NCI-H2227 (cell line): ENCODE measurements at regions not wholly inside any gene's neighbourhood (a gene's known extent, or its start where the extent isn't known, plus 50 kb on each side); places are given as distances from the start of the nearest gene placed in this dataset.
A peak's percentile ranks its signal among the peaks of the same experiment; 100 is the strongest.
"Not testable (repeated sequence)": the region's sequence is repeated elsewhere in the genome, so short reads cannot be mapped to it uniquely, and the experiment has no call there.

Experiments
- DNase-seq: peaks from one replicate; lab custom pipeline; 2025; ENCODE audit not compliant: unreplicated experiment; lab: John Stamatoyannopoulos, UW

DNA sequence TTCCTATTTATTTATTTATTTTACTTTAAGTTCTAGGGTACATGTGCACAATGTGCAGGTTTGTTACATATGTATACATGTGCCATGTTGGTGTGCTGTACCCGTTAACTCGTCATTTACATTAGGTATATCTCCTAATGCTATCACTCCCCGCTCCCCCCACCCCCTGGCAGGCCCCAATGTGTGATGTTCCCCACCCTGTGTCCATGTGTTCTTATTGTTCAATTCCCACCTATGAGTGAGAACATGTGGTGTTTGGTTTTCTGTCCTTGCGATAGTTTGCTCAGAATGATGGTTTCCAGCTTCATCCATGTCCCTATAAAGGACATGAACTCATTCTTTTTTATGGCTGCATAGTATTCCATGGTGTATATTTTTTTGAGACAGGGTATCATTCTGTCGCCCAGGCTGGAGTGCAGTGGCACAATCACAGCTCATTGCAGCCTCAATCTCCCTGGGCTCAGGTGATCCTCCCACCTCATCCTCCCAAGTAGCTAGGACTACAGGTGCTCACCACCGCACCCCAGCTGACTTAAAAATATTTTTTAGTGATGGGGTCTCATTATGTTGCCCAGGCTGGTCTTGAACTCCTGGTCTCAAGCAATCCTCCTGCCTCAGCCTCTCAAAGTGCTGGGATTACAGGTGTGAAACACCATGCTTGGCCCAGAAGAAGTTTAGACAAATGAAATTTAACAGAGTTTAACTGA is 140.6 kb downstream of the NPIPB5 start:
- DNase-seq = not testable (repeated sequence)

DNA sequence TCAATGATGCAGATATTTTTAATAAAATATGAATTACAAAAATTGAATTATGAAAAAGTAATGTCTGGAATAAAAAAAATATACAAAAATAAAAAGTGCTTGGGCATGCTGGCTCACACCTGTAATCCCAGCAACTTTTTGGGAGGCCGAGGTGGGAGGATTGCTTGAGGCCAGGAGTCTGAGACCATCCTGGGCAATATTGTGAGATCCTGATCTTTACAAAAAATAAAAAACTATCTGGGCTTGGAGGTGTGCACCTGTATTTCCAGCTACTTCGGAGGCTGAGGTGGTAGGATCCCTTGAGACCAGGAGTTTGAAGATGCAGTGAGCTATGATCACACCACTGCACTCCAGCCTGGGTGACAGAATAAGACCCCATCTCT is 141.8 kb downstream of the NPIPB5 start:
- DNase-seq = no peak

DNA sequence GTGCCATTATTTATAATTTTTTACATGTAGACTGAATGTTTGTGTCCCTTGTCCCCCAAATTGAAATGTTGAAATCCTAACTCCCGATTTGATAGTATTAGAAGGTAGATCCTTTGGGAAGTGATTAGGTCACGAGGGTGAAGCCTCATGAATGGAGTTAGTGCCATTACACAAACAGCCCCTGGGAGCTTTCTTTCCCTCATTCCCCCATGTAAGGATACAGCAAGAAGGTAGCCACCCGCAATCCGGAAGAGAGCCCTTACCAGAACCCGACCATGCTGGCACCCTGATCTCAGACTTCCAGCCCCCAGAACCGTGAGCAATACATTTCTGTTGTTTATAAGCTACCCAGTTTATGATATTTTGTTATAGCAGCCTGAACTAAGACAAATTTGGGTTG is 143.2 kb downstream of the NPIPB5 start:
- DNase-seq = no peak

DNA sequence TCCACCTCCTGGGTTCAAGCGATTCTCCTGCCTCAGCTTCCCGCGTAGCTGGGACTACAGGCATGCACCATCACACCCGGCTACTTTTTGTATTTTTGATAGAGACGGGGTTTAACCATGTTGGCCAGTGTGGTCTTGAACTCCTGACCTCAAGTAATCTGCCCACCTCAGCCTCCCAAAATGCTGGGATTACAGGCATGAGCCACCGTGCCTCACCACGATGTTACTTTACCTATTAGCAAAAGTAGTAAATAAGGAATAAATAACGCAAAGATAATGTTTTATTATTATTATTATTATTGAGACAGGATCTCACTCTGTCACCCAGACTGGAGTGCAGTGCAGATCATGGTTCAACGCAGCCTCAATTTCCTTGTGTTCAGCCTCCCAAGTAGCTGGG is 145.9 kb downstream of the NPIPB5 start:
- DNase-seq = not testable (repeated sequence)

DNA sequence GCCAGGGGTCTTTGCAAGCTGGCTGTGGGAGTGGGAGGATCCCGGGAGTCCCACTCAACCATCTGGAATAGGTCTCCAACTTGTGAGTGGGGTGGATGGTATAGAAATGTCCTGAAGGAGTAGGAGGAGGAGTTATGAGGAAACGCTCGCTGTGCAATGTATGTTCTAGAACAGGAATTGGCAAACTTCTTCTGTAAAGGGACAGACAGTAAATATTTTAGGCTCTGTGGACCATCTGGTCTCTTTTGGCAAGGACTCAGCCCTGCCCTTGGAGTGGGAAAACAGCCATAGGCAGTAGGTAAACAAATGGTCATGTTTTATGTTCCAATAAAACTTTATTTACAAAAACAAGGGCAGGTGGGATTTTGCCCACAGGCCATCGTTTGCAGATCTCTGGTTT is 149.2 kb downstream of the NPIPB5 start:
- no peak for DNase-seq

DNA sequence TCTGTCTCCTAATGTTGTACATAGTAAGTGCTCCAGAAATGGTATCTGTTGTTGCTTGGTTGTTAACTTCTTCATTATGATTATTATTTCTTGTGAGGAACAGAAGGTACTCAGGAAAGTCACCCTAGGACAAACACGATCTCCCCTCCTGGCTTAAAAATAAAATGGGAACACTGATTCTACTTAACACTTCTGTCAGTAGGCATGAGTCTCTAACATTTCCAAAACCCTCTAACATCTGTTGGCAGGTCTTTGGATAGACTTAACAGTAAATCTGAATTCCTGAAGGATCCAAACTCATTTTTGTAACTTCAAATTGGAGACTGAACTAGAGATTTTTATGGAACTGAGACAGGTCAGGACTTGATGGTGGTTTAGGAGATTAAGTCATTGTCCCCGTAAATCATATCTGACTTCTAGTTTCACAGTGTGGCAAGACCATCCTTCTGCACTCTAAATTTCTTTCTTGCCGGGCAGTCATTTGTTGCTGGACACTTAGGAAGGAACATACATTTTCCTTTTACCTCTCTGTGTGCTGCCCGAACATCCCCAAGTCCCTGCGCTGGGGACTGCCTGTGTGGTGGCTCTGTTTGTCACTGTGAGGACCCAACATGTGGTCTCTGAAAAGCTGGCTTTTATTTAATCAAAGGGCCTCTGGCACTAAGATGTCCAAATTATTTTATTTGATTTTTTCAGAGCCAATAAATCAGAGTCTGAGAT is 149.9 kb downstream of the NPIPB5 start:
- DNase-seq = no peak

DNA sequence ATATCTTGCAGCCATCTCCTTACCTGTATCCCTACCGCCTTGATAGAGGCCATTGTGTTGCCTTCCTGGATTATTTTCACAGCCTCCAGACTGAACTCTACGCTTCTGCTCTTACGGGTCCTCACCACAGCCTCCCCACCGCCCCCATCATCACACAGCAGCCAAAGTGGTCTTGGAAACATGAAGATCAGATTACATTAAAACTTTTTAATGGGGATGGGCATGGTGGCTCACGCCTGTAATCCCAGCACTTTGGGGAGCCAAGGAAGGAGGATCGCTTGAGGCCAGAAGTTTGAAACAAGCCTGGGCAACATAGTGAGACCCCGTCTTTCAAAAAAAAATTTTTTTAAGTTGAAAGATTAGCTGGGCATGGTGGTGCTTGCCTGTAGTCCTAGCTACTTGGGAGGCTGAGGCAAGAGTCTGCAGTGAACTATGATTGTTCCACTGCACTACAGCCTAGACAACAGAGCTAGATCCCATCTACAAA is 150.5 kb downstream of the NPIPB5 start:
- no peak for DNase-seq

DNA sequence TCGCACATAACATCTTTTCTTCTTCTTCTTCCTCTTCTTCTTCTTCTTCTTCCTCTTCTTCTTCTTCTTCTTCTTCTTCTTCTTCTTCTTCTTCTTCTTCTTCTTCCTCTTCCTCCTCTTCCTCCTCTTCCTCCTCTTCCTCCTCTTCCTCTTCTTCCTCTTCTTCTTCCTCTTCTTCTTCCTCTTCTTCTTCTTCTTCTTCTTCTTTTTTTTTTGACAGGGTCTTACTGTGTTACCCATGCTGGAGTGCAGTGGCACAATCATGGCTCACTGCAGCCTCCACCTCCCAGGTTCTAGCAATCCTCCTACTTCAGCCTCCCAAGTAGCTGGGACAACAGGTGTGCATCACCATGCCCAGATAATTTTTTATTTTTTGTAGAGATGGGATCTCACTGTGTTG is 151.0 kb upstream of the HS3ST2 start:
- not testable (repeated sequence) for DNase-seq

DNA sequence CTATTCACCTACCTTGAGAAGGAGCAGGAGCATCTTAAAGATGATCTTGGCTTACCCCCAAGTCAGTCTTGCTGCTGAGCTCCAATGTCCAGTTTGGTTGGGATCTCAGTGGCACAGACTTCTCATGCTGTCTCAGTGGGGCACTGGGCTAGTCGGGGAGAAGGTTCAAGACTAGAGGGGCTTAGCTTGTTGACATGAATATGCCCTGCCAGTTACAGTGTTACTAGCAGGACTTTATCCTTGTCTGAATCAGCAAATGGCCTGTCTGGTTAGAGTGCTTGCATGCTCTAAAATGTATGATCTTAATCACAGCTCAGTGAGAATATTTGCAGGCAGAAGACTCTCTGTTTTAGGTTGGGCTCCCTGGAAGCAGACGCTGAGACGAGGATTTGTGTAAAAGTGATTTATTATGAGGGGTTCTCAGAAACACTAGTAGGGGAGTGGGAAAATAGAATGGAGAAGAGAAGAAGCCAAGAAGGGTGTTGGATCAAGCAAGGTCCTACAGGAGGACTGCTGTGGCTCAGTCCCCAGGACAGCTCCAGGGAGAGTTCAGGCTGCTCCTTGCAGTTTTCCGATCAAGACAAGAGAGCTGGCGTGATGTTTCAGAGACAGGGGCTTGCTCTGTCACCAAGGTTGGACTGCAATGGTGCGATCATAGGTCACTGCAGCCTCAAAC is 150.4 kb upstream of the HS3ST2 start:
- no peak for DNase-seq

DNA sequence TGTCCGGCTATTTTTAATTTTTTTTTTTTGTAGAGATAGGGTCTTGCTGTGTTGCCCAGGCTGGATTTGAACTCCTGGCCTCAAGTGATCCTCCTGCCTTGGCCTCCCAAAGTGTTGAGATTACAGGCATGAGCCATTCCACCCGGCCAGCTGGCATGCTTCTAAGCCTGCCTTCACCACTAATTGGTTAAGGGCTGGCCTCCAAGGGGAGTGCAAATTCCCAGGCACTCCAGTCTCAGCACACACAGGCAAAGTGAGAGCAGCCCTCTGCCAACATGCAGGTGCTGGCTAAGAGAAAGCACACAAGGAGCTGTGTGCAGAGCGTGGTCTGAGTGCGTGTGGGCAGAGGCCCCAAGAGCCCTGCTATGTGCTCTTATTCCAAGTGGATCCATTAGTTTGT is 149.8 kb upstream of the HS3ST2 start:
- no peak for DNase-seq

DNA sequence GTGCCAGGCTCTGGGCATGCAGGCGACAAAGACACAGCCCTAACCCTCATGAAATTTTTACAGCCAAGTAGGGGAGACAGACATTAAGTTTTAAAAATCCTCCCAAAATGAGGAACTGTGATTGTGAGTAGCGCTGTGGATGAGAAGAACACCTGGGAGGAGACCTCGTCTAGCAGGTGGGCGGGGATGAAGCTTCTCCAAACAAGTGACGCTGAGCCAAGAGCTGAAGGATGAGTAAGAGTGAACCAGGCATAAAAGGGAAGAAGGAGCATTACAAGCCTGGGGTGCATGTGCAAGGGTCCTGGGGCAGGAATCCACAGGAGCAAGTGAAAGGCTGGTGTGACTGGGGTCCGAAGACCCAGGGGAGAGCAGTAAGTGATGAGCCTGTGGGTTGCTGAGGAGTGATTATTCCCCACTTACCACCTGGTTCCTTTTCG is 149.4 kb upstream of the HS3ST2 start:
- no peak for DNase-seq

DNA sequence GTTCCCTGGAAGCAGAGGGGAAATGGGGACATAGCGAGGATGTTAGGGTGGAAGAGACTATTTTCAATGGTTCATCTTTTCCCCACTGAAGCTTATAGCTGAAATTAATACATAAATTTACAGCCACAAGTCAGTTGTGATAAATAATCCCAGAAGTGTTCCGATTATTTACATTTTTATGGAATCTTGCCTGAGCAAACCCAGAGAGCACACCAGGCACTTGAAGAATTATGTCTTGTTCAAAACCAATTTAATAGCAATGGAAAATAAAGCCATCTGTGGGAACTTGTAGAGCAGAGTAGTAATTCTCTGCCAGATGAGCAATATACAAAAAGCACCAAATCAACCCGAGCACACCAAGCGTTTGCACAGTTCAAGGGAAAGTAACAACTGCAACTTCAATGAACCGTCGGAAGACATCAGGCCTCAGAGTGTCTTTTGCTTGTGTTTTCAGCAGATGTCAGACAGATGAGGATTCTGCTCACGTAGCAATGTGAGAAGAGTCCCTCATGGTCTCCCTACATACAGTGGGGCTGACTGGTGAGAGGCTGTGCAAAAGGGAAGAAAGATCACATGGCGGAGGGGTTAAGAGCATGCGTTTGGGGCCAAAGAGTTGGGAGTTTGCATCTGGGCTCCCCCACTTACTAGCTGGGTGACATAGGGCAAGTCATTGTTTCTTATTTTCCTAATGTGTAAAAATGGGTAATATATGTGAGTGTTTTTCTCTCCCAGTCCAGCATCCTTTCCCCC is 148.7 kb upstream of the HS3ST2 start:
- DNase-seq = no peak

DNA sequence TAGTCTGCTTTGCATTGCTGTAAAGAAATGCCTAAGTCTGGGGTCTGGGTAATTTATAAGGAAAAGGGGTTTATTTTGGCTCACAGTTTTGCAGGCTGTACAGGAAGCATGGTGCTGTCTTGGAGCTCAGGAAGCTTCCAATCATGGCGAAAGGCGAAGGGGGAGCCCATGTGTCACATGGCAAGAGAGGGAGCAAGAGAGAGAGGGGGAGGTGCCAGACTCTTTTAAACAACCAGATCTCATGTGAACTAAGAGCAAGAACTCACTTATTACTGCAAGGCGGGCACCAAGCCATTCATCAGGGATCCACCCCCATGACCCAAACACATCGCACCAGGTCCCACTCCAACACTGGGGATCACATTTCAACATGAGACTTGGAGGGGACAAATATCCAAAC is 148.2 kb upstream of the HS3ST2 start:
- no peak for DNase-seq

DNA sequence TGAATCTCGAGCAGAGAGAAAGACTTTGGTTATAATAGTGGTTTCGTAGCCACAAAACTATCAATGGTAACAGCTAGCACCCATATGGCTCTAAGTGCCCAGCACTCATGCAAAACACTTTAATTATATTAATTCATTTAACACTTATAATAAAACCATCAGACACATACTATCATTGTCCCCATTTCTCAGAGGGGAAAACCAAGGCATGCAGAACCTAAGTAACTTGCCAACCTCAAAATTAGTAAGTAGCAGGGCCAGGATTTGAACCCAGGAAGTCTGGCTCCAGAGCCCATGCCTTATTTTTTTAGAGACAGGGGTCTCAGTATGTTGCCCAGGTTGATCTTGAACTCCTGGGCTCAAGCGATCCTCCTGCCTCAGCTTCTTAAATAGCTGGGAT is 145.6 kb upstream of the HS3ST2 start:
- no peak for DNase-seq

DNA sequence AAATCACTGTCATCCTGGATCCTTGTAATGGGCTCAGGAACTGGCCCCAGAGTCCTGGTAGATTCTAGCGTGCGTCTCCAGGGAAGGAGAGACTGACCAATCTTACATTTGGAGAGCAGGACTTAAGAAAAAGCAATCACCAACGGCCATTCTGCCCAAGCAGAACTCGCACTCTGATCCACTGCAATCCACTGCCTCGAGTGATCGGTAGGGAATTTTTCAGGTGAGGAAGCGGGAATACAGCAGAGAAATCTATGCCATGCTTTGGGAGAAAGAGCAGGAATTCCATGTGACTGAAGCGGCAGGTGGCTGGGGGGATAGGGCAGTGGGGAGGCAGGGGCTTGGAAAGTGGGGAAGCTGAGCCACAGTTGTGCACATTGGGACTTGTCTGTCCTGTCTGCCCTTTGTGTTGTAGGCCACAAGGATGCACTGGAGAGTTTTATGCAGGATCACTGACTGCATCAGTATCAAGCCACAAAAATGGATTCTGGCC is 143.9 kb upstream of the HS3ST2 start:
- no peak for DNase-seq

DNA sequence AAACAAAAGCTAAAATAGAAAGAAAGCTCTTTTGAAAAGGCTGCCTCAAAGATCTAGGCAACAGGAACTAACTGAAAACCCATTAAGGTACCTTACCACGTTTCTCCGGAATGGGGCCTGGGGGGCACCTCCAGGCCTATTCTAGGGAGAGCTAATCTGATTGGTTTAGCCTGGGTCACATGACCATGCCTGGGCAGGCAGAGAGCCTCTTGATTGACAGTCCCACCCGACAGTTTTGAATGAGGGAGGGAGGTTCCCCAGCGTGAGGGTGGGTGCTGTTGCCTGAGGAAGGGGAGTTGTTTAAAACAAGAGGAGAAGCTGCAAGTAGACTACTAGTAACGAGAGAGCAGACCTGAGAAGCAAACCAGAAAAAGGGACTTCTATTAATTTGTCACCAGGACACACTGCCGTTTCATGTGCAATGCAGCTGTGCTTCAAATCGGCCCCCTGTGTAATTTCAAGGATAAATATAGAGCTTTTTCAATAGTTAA is 143.4 kb upstream of the HS3ST2 start:
- peak; percentile 72 for DNase-seq

DNA sequence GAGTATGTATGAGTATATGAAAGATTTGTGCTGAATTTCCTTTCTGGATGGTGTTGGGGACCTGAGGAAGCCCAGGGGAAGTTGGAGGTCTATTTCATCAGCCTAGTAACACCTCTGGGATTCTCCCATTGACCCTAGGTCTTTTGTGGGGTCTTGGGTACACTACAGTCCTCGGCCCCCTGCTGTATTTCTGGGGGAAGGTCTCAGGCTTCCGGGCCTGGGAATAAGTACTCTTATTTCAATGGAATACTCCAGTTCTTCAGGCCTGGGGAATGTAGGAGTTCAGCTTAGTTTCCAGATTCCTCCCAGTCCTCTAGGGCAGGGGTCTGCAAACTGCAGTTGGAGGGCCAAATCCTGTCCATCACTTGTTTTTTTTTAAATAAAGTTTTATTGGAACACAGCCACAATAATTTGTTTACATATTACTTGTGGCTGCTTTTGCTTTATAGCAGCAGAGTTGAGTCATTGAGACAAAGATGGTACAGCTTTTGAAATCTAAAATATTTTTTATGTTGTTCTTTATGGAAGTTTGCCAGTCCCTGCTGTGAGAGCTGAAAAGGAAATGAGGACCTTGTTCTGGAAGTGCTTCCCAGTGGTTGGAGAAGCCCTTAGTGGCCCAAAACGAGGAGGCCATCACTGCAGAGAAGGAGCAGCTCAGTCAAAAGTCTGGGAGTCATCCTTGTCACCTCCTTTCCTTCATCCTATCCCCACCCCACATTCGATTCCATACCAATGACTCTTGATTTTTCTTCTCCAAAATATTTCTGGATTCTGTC is 142.5 kb upstream of the HS3ST2 start:
- DNase-seq = no peak

DNA sequence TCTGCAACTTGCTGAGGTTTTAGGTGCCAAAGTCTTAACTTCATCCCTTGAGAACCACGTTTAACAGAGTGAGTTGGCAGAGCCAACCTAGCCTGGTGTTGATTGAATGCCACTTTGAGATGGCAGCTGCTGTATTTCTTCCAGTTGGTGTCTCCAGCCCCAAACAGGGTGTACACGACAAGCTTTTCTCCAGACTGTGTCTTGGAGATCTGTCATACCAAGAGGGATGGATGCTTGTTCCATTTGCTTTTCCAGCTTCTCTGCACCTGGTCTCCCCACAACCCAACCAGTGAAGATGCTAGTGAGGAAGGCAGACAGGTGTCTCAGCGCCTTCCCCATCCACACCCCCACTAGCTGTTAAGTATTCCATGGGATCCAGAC is 141.1 kb upstream of the HS3ST2 start:
- no peak for DNase-seq

DNA sequence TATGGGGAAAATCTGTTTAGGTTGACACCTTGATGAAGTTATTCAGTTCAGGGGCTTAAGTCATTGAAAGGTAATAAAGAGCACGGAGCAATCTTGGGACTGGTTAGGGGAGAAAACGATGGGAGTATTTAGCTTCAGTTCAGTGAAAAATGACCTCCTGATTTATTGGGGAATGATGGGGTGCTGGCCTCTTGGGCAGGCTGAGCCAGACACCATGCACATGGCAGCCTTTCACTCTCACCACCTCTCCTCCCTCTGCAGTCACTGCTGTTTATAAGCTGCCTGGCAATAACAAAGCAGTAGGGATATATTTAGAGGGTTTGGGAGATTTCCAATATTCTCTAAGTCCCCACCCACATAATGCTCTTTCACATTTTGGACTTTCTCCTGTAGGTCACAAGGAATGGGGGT is 140.5 kb upstream of the HS3ST2 start:
- DNase-seq = no peak

DNA sequence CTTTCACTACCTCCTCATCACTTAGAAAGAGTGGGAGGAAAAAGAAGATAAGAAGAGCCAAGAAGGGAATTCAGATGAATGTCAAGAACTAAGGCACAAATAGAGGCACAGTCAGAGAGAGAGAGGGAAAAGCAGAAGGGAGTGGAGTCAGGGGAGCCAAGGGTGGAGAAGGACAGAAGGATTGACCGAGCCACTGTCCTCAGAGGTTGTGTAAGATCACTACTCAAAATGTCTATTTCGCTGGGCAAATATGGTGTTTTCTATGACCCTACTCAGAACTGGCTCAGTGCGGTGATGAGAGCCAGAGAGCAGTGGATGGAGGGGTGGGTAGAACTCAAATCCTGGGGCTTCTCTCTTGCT is 139.2 kb upstream of the HS3ST2 start:
- no peak for DNase-seq
